ENCODE measurements at regions not wholly inside any gene's neighbourhood (a gene's known extent, or its start where the extent isn't known, plus 50 kb on each side); places are given as distances from the start of the nearest gene placed in this dataset.

DNA sequence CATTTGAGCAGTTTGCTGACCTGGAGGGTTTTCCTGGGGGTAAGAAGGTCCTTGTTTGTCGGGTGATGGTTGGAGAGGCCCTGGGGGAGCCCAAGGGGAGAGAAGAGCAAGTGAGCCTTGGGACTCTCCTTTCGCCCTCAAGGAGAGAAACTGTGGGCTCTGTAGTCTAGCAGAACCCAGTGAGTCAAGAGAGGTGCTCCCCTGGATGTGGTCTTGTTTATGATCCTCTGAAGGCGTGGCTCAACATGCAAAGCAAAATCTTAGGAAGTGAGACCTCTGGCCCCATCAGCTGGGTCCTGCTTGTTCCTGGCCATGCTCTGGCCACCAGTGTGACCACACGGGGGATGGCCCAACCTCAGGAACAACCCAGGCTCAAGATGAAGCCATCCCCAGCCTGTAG, 66.5 kb upstream of the ALX4 start:
- TF ChIP-seq, protein P1, sequence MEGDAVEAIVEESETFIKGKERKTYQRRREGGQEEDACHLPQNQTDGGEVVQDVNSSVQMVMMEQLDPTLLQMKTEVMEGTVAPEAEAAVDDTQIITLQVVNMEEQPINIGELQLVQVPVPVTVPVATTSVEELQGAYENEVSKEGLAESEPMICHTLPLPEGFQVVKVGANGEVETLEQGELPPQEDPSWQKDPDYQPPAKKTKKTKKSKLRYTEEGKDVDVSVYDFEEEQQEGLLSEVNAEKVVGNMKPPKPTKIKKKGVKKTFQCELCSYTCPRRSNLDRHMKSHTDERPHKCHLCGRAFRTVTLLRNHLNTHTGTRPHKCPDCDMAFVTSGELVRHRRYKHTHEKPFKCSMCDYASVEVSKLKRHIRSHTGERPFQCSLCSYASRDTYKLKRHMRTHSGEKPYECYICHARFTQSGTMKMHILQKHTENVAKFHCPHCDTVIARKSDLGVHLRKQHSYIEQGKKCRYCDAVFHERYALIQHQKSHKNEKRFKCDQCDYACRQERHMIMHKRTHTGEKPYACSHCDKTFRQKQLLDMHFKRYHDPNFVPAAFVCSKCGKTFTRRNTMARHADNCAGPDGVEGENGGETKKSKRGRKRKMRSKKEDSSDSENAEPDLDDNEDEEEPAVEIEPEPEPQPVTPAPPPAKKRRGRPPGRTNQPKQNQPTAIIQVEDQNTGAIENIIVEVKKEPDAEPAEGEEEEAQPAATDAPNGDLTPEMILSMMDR (IDR thresholded peaks at IDR 0.05): no peak
- TF ChIP-seq POLR2A (IDR thresholded peaks at IDR 0.05): no peak
- TF ChIP-seq POLR2AphosphoS5 (IDR thresholded peaks at IDR 0.05): no peak
